ENCODE measurements at regions not wholly inside any gene's neighbourhood (a gene's known extent, or its start where the extent isn't known, plus 50 kb on each side); places are given as distances from the start of the nearest gene placed in this dataset.
A peak's percentile ranks its signal among the peaks of the same experiment; 100 is the strongest.

GRCh38 chr16:50998411-50998810 lies 152.7 kb downstream of the SALL1 start:
- Histone ChIP-seq H3K4me1 (ENCODE audit: insufficient read depth) (peaks cover 6% of the 10 kb centered on the region), H4K20me1 (ENCODE audit: insufficient read depth, poor library complexity, severe bottlenecking) (no peaks in the 10 kb centered on the region), H3K36me3 (replicated peaks; ENCODE audit: insufficient read depth, low read depth) (no peaks in the 10 kb centered on the region), H2AFZ (no peak overlapping the region), H3K79me2 (no peaks in the 10 kb centered on the region), H3K4me2 (no peak overlapping the region), H3K9me3 (ENCODE audit: low read depth) (no peaks in the 10 kb centered on the region), H3K9me2 (replicated peaks; ENCODE audit: insufficient read depth) (no peaks in the 10 kb centered on the region), H3K27me3 (no peaks in the 10 kb centered on the region), H3K27ac (no peak overlapping the region), H3K4me3 (no peak overlapping the region)
- no peak for TF ChIP-seq EZH2 (IDR thresholded peaks at IDR 0.05; ENCODE audit: borderline replicate concordance)
- TF ChIP-seq CTCF (IDR thresholded peaks at IDR 0.05; ENCODE audit: poor library complexity) = no peak
- TF ChIP-seq EZH2phosphoT487 (IDR thresholded peaks at IDR 0.05; ENCODE audit: low read depth, severe bottlenecking, unreplicated experiment) = no peak
- 92% methylated on average over 2 of the region's 2 CpGs for WGBS (ENCODE audit: low lambda C conversion rate, missing lambda C conversion rate)
- DNase-seq (ENCODE audit: low spot score) = no peak

- H2AFZ ChIP-seq = no peak overlapping the region
- no peaks in the 10 kb centered on the region for H3K9me3 ChIP-seq (ENCODE audit: low read depth)
- no peak for DNase-seq (ENCODE audit: low spot score)
- no peak for TF ChIP-seq EZH2phosphoT487 (IDR thresholded peaks at IDR 0.05; ENCODE audit: low read depth, severe bottlenecking, unreplicated experiment)
- TF ChIP-seq CTCF (IDR thresholded peaks at IDR 0.05; ENCODE audit: poor library complexity) = no peak
- TF ChIP-seq EZH2 (IDR thresholded peaks at IDR 0.05; ENCODE audit: borderline replicate concordance) = no peak
- no peaks in the 10 kb centered on the region for H3K79me2 ChIP-seq
- no peaks in the 10 kb centered on the region for H3K27me3 ChIP-seq
- H3K4me3 ChIP-seq = no peak overlapping the region
- H3K9me2 ChIP-seq (replicated peaks; ENCODE audit: insufficient read depth) = no peaks in the 10 kb centered on the region
- WGBS (ENCODE audit: low lambda C conversion rate, missing lambda C conversion rate) = 76% methylated on average over 6 of the region's 6 CpGs
- H3K4me1 ChIP-seq (ENCODE audit: insufficient read depth) = peaks cover 6% of the 10 kb centered on the region
- H3K36me3 ChIP-seq (replicated peaks; ENCODE audit: insufficient read depth, low read depth) = no peaks in the 10 kb centered on the region
- peak overlapping the region; percentile 16 for H3K27ac ChIP-seq
- no peaks in the 10 kb centered on the region for H4K20me1 ChIP-seq (ENCODE audit: insufficient read depth, poor library complexity, severe bottlenecking)
- H3K4me2 ChIP-seq = peak overlapping the region; percentile 35
Observed at GRCh38 chr16:50997679-50998078, 153.4 kb downstream of the SALL1 start.

GRCh38 chr16:50996830-50997186 lies 154.3 kb downstream of the SALL1 start:
- H3K9me3 ChIP-seq (ENCODE audit: low read depth) = no peaks in the 10 kb centered on the region
- no peaks in the 10 kb centered on the region for H3K79me2 ChIP-seq
- H3K27ac ChIP-seq = peak overlapping the region; percentile 16
- no peak overlapping the region for H3K4me3 ChIP-seq
- H3K4me2 ChIP-seq = peak overlapping the region; percentile 35
- 30% methylated on average over 4 of the region's 4 CpGs for WGBS (ENCODE audit: low lambda C conversion rate, missing lambda C conversion rate)
- no peak overlapping the region for H2AFZ ChIP-seq
- H3K4me1 ChIP-seq (ENCODE audit: insufficient read depth) = peaks cover 6% of the 10 kb centered on the region
- H3K36me3 ChIP-seq (replicated peaks; ENCODE audit: insufficient read depth, low read depth) = no peaks in the 10 kb centered on the region
- H3K27me3 ChIP-seq = no peaks in the 10 kb centered on the region
- peak; percentile 37 for DNase-seq (ENCODE audit: low spot score)
- no peaks in the 10 kb centered on the region for H3K9me2 ChIP-seq (replicated peaks; ENCODE audit: insufficient read depth)
- no peaks in the 10 kb centered on the region for H4K20me1 ChIP-seq (ENCODE audit: insufficient read depth, poor library complexity, severe bottlenecking)
- TF ChIP-seq EZH2phosphoT487 (IDR thresholded peaks at IDR 0.05; ENCODE audit: low read depth, severe bottlenecking, unreplicated experiment) (no peak), EZH2 (IDR thresholded peaks at IDR 0.05; ENCODE audit: borderline replicate concordance) (no peak)

GRCh38 chr16:50996166-50996829 lies 154.8 kb downstream of the SALL1 start:
- no peak for DNase-seq (ENCODE audit: low spot score)
- Histone ChIP-seq H3K9me2 (replicated peaks; ENCODE audit: insufficient read depth) (no peaks in the 10 kb centered on the region), H4K20me1 (ENCODE audit: insufficient read depth, poor library complexity, severe bottlenecking) (no peaks in the 10 kb centered on the region), H3K36me3 (replicated peaks; ENCODE audit: insufficient read depth, low read depth) (no peaks in the 10 kb centered on the region), H3K27me3 (no peaks in the 10 kb centered on the region), H3K9me3 (ENCODE audit: low read depth) (no peaks in the 10 kb centered on the region), H3K79me2 (no peaks in the 10 kb centered on the region), H3K4me3 (no peak overlapping the region), H3K4me2 (no peak overlapping the region), H2AFZ (no peak overlapping the region), H3K27ac (no peak overlapping the region), H3K4me1 (ENCODE audit: insufficient read depth) (peaks cover 6% of the 10 kb centered on the region)
- TF ChIP-seq CTCF (IDR thresholded peaks at IDR 0.05; ENCODE audit: poor library complexity) = no peak
- WGBS (ENCODE audit: low lambda C conversion rate, missing lambda C conversion rate) = 85% methylated on average over 11 of the region's 12 CpGs
